A549 (cell line): ENCODE measurements at regions not wholly inside any gene's neighbourhood (a gene's known extent, or its start where the extent isn't known, plus 50 kb on each side); places are given as distances from the start of the nearest gene placed in this dataset.
A peak's percentile ranks its signal among the peaks of the same experiment; 100 is the strongest.

Experiments used
- ATAC-seq, 2 experiments: fragments of 200-7000 bp in 1 of 2; fragments of >200 bp in 1 of 2; cut with Nextera tagmentation in 1 of 2; cut with Tn5 transposase in 1 of 2; 3 replicates each; pipeline versions ENCODE4 v1.8.0 to v1.9.1; 2018 to 2020; ENCODE audit warnings: mild to moderate bottlenecking in 1 of 2, moderate library complexity in 1 of 2
- CTCF ChIA-PET: fragments of 300-600 bp; sonication (Branson Sonifier 250); formaldehyde crosslinking; extraction: SDS; loops from one replicate; lab custom pipeline; 2021; ENCODE audit warnings: antibody characterized with exemption, inconsistent platforms; lab: Yijun Ruan, JAX
- POLR2A ChIA-PET: fragments of 350-600 bp; formaldehyde crosslinking; extraction: SDS; loops from one replicate; lab custom pipeline; 2021; ENCODE audit warnings: antibody characterized with exemption, inconsistent platforms; lab: Yijun Ruan, JAX
- DNase-seq, 2 experiments: peaks; one replicate each; pipeline versions ENCODE4 v3.0.0 to v3.0.0-alpha.2; 2011 to 2016; ENCODE audit warnings: low read depth in 1 of 2, low spot score in 1 of 2
- FAIRE-seq: peaks from 2 replicates; lab custom pipeline; 2011; peaks lifted over from hg19 to GRCh38; lab: Jason Lieb, UNC
- H3K27ac ChIP-seq, 2 experiments: fragments of >200 bp; sonication (Bioruptor Twin); formaldehyde crosslinking; 3 replicates each; pipeline ENCODE4 v1.5.1; 2016 to 2017
- H3K4me1 ChIP-seq: fragments of >200 bp; sonication (Bioruptor Twin); formaldehyde crosslinking; 3 replicates; pipeline ENCODE4 v1.6.1; 2016
- H3K4me2 ChIP-seq: fragments of >200 bp; sonication (Bioruptor Twin); formaldehyde crosslinking; 3 replicates; pipeline ENCODE4 v1.6.1; 2016
- H3K4me3 ChIP-seq: fragments of >200 bp; sonication (Bioruptor Twin); formaldehyde crosslinking; 3 replicates; pipeline ENCODE4 v1.5.1; 2016
- H3K9me3 ChIP-seq: fragments of >200 bp; sonication (Bioruptor Twin); formaldehyde crosslinking; 3 replicates; pipeline ENCODE4 v1.6.1; 2016
- BHLHE40 ChIP-seq: IDR thresholded peaks from 2 replicates; pipeline ENCODE4 v1.6.1; 2012; ENCODE audit warnings: low read depth, low read length, inconsistent platforms
- CBX2 ChIP-seq: fragments of 200-600 bp; sonication (generic); IDR thresholded peaks from 2 replicates; pipeline ENCODE4 v1.6.1; 2016; ENCODE audit warnings: low read depth, mild to moderate bottlenecking, borderline replicate concordance
- CBX8 ChIP-seq: fragments of 200-600 bp; sonication (generic); IDR thresholded peaks from 2 replicates; pipeline ENCODE4 v1.6.1; 2016
- CEBPB ChIP-seq, 2 experiments: fragments of >200 bp in 1 of 2; sonication (Bioruptor Twin) in 1 of 2; formaldehyde crosslinking in 1 of 2; IDR thresholded peaks; 2 replicates each; pipeline ENCODE4 v1.6.1; 2012 to 2016
- EHF ChIP-seq: fragments of 250-450 bp; sonication (Bioruptor Pico); IDR thresholded peaks from 2 replicates; pipeline ENCODE4 v1.5.0; 2020; ENCODE audit warnings: mild to moderate bottlenecking
- EP300 ChIP-seq, 2 experiments: fragments of >200 bp; sonication (Bioruptor Twin); formaldehyde crosslinking; IDR thresholded peaks; 2 replicates in 1 of 2; 3 replicates in 1 of 2; pipeline ENCODE4 v1.6.1; 2016 to 2017
- ESRRA ChIP-seq: fragments of 150-350 bp; IDR thresholded peaks from 2 replicates; pipeline ENCODE4 v1.6.1; 2014; ENCODE audit warnings: mild to moderate bottlenecking, low read length, borderline replicate concordance
- FOSB ChIP-seq: fragments of 250-450 bp; sonication (Bioruptor Pico); IDR thresholded peaks from 2 replicates; pipeline ENCODE4 v1.5.0; 2020; ENCODE audit warnings: mild to moderate bottlenecking, moderate library complexity
- FOSL2 ChIP-seq, 2 experiments: fragments of 450-650 bp in 1 of 2; fragments of >200 bp in 1 of 2; sonication (Bioruptor Twin) in 1 of 2; formaldehyde crosslinking; IDR thresholded peaks; 2 replicates each; pipeline versions ENCODE4 v1.5.0 to v1.6.1; 2016 to 2020; ENCODE audit warnings: mild to moderate bottlenecking in 1 of 2, moderate library complexity in 1 of 2
- GATA3 ChIP-seq: IDR thresholded peaks from 2 replicates; pipeline ENCODE4 v1.6.1; 2012; ENCODE audit warnings: borderline replicate concordance
- HDAC2 ChIP-seq: fragments of 200-600 bp; sonication (generic); IDR thresholded peaks from 2 replicates; pipeline ENCODE4 v1.6.1; 2016
- HOXA7 ChIP-seq: fragments of 250-450 bp; sonication (Bioruptor Pico); IDR thresholded peaks from 2 replicates; pipeline ENCODE4 v1.5.0; 2020; ENCODE audit warnings: mild to moderate bottlenecking, moderate library complexity
- HOXB5 ChIP-seq: fragments of 250-450 bp; sonication (Bioruptor Pico); IDR thresholded peaks from 2 replicates; pipeline ENCODE4 v1.5.0; 2020; ENCODE audit warnings: mild to moderate bottlenecking, moderate library complexity
- JUN ChIP-seq, 2 experiments: fragments of >200 bp; sonication (Bioruptor Twin); formaldehyde crosslinking; IDR thresholded peaks; 2 replicates in 1 of 2; 3 replicates in 1 of 2; pipeline ENCODE4 v1.6.1; 2016 to 2017
- JUNB ChIP-seq: fragments of >200 bp; sonication (Bioruptor Twin); formaldehyde crosslinking; IDR thresholded peaks from 2 replicates; pipeline ENCODE4 v1.6.1; 2016
- KDM1A ChIP-seq: fragments of 200-600 bp; sonication (generic); IDR thresholded peaks from 2 replicates; pipeline ENCODE4 v1.6.1; 2016; ENCODE audit warnings: low read depth, mild to moderate bottlenecking
- MAFK ChIP-seq: fragments of 450-650 bp; IDR thresholded peaks from 2 replicates; pipeline ENCODE4 v1.6.1; 2014; ENCODE audit not compliant: partially characterized antibody
- MAZ ChIP-seq: fragments of 150-350 bp; IDR thresholded peaks from 2 replicates; pipeline ENCODE4 v1.6.1; 2014; ENCODE audit warnings: antibody characterized with exemption, low read depth, low read length, borderline replicate concordance
- MYC ChIP-seq: IDR thresholded peaks from 2 replicates; pipeline ENCODE4 v1.6.1; 2012; ENCODE audit warnings: mild to moderate bottlenecking, inconsistent platforms, low read length, improper control_type of control experiment, borderline replicate concordance
- NFE2L2 ChIP-seq: fragments of 150-350 bp; conservative IDR thresholded peaks from 2 replicates; pipeline ENCODE4 v1.6.1; 2014; ENCODE audit warnings: low read length
- NR3C1 ChIP-seq: fragments of >200 bp; sonication (Bioruptor Twin); formaldehyde crosslinking; IDR thresholded peaks from 3 replicates; pipeline ENCODE4 v1.6.1; 2017
- POLR2A ChIP-seq: IDR thresholded peaks from 2 replicates; pipeline ENCODE4 v1.6.1; 2012; ENCODE audit warnings: mild to moderate bottlenecking, low read length
- RARB ChIP-seq: fragments of 250-450 bp; sonication (Bioruptor Pico); IDR thresholded peaks from 2 replicates; pipeline ENCODE4 v1.8.0; 2021; ENCODE audit warnings: mild to moderate bottlenecking, moderate library complexity
- RCOR1 ChIP-seq: fragments of 150-350 bp; IDR thresholded peaks from 2 replicates; pipeline ENCODE4 v1.6.1; 2014; ENCODE audit warnings: antibody characterized with exemption, low read length, low read depth
- SMC3 ChIP-seq: fragments of >200 bp; sonication (Bioruptor Twin); formaldehyde crosslinking; IDR thresholded peaks from 3 replicates; pipeline ENCODE4 v1.6.1; 2018; ENCODE audit warnings: inconsistent platforms
- ZC3H11A ChIP-seq: fragments of 450-650 bp; IDR thresholded peaks from 2 replicates; pipeline ENCODE4 v1.6.1; 2014; ENCODE audit warnings: antibody characterized with exemption, mild to moderate bottlenecking
- ZFP36 ChIP-seq: fragments of 450-650 bp; IDR thresholded peaks from 2 replicates; pipeline ENCODE4 v1.6.1; 2014; ENCODE audit warnings: borderline replicate concordance; ENCODE audit not compliant: partially characterized antibody
- ZNF302 ChIP-seq: fragments of 250-450 bp; sonication (Bioruptor Pico); IDR thresholded peaks from 2 replicates; pipeline ENCODE4 v1.9.0; 2021; ENCODE audit warnings: inconsistent platforms, mild to moderate bottlenecking, moderate library complexity
- WGBS: methylation state at CpG from one replicate; pipeline ENCODE4 v1.1.6; 2017; ENCODE audit errors: missing lambda C conversion rate; 5-methylcytosine and 5-hydroxymethylcytosine counted together
- TF ChIP-seq, protein P1 (sequence below): fragments of >200 bp; sonication (Bioruptor Twin); formaldehyde crosslinking; IDR thresholded peaks from 3 replicates; pipeline ENCODE4 v1.5.1; 2016
- TF ChIP-seq, protein P2 (sequence below): fragments of >200 bp; sonication (Bioruptor Twin); formaldehyde crosslinking; IDR thresholded peaks from 3 replicates; pipeline ENCODE4 v1.6.1; 2016
- TF ChIP-seq, protein P3 (sequence below): fragments of 250-450 bp; sonication (Bioruptor Pico); IDR thresholded peaks from 2 replicates; pipeline ENCODE4 v1.5.0; 2021; ENCODE audit warnings: mild to moderate bottlenecking, moderate library complexity, borderline replicate concordance
- TF ChIP-seq, protein P4 (sequence below): fragments of >200 bp; sonication (Bioruptor Twin); formaldehyde crosslinking; IDR thresholded peaks from 2 replicates; pipeline ENCODE4 v1.6.1; 2016
- TF ChIP-seq, protein P5 (sequence below): fragments of 250-450 bp; sonication (Bioruptor Pico); IDR thresholded peaks from 2 replicates; pipeline ENCODE4 v1.5.0; 2020; ENCODE audit warnings: low read depth, mild to moderate bottlenecking, moderate library complexity
- TF ChIP-seq, protein P6 (sequence below): IDR thresholded peaks from 2 replicates; pipeline ENCODE4 v1.6.1; 2012

DNA sequence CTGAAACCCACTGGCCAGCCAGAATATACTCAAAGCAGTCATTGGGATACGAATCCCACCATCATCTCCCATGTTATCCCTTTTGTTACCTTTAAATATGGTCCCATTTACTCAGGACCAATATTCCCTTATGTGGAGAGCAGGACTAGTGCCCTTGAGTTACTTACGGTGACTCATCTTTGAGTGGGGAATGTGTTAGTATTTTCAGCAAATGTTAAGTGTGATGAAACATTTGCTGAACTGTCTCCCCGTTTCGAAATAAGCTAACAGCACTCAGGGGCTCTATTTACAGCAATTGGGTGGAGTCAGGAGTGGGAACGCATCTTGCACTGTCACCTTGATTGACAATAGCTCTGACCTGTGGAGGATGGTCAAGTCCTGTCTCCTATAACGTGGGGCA, 67.4 kb downstream of the CTSL start:
- Histone ChIP-seq H3K4me1 (peaks cover 46% of the 10 kb centered on the region), H3K4me3 (peak overlapping the region; percentile 28), H3K4me2 (peak overlapping the region; percentile 92), H3K9me3 (no peaks in the 10 kb centered on the region), H3K27ac (peak overlapping the region; percentile 92 to 94)
- DNase-seq (peak; percentile 72 to 93), FAIRE-seq (peak; percentile 77), ATAC-seq (peak; percentile 88 to 95)
- ChIA-PET CTCF (interaction anchor here (0.6 to 15.5 kb wide), 10 partner anchors 9 to 649 kb away, joined by 3 to 150 read pairs (median 4); no protein-coding TSS in a partner anchor), POLR2A (interaction anchor here (1.3 to 2.0 kb wide), 7 partner anchors 22 to 181 kb away, joined by 4 to 51 read pairs (median 5); partner anchors contain the start of genes CDK20 and CTSL)
- 6% methylated on average over 6 of the region's 6 CpGs for WGBS
- TF ChIP-seq MAFK: peak; percentile 48
- TF ChIP-seq ZNF302 (CRISPR knock-in tag): no peak
- TF ChIP-seq, protein P1, sequence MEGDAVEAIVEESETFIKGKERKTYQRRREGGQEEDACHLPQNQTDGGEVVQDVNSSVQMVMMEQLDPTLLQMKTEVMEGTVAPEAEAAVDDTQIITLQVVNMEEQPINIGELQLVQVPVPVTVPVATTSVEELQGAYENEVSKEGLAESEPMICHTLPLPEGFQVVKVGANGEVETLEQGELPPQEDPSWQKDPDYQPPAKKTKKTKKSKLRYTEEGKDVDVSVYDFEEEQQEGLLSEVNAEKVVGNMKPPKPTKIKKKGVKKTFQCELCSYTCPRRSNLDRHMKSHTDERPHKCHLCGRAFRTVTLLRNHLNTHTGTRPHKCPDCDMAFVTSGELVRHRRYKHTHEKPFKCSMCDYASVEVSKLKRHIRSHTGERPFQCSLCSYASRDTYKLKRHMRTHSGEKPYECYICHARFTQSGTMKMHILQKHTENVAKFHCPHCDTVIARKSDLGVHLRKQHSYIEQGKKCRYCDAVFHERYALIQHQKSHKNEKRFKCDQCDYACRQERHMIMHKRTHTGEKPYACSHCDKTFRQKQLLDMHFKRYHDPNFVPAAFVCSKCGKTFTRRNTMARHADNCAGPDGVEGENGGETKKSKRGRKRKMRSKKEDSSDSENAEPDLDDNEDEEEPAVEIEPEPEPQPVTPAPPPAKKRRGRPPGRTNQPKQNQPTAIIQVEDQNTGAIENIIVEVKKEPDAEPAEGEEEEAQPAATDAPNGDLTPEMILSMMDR: no peak
- TF ChIP-seq CEBPB (IDR thresholded peaks at IDR 0.05): peak; percentile 95 to 97
- TF ChIP-seq MYC: no peak
- no peak for TF ChIP-seq CBX8
- TF ChIP-seq, protein P2, sequence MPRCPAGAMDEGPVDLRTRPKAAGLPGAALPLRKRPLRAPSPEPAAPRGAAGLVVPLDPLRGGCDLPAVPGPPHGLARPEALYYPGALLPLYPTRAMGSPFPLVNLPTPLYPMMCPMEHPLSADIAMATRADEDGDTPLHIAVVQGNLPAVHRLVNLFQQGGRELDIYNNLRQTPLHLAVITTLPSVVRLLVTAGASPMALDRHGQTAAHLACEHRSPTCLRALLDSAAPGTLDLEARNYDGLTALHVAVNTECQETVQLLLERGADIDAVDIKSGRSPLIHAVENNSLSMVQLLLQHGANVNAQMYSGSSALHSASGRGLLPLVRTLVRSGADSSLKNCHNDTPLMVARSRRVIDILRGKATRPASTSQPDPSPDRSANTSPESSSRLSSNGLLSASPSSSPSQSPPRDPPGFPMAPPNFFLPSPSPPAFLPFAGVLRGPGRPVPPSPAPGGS: 0 out of 3 replicates have a peak, but pooled peaks have one; percentile 41
- peak; percentile 78 to 79; a peak in 3 of 5 replicates for TF ChIP-seq EP300 (IDR thresholded peaks at IDR 0.05)
- TF ChIP-seq ZFP36: peak; percentile 3
- TF ChIP-seq, protein P3, sequence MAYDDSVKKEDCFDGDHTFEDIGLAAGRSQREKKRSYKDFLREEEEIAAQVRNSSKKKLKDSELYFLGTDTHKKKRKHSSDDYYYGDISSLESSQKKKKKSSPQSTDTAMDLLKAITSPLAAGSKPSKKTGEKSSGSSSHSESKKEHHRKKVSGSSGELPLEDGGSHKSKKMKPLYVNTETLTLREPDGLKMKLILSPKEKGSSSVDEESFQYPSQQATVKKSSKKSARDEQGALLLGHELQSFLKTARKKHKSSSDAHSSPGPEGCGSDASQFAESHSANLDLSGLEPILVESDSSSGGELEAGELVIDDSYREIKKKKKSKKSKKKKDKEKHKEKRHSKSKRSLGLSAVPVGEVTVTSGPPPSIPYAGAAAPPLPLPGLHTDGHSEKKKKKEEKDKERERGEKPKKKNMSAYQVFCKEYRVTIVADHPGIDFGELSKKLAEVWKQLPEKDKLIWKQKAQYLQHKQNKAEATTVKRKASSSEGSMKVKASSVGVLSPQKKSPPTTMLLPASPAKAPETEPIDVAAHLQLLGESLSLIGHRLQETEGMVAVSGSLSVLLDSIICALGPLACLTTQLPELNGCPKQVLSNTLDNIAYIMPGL: no peak
- no peak; the same call in 1 of the 2 replicates for TF ChIP-seq HOXA7 (CRISPR knock-in tag)
- TF ChIP-seq GATA3: peak; percentile 46; the same call in 1 of the 2 replicates
- no peak for TF ChIP-seq NR3C1
- TF ChIP-seq NFE2L2: no peak
- TF ChIP-seq KDM1A: no peak
- TF ChIP-seq ESRRA: 0 out of 2 replicates have a peak, but pooled peaks have one; percentile 46
- TF ChIP-seq EHF (CRISPR knock-in tag): no peak
- TF ChIP-seq, protein P4, sequence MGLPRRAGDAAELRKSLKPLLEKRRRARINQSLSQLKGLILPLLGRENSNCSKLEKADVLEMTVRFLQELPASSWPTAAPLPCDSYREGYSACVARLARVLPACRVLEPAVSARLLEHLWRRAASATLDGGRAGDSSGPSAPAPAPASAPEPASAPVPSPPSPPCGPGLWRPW: peak; percentile 92
- no peak for TF ChIP-seq HDAC2
- peak; percentile 87 for TF ChIP-seq JUNB
- no peak for TF ChIP-seq HOXB5 (CRISPR knock-in tag)
- no peak for TF ChIP-seq POLR2A
- no peak for TF ChIP-seq CBX2
- no peak for TF ChIP-seq BHLHE40
- TF ChIP-seq, protein P5, sequence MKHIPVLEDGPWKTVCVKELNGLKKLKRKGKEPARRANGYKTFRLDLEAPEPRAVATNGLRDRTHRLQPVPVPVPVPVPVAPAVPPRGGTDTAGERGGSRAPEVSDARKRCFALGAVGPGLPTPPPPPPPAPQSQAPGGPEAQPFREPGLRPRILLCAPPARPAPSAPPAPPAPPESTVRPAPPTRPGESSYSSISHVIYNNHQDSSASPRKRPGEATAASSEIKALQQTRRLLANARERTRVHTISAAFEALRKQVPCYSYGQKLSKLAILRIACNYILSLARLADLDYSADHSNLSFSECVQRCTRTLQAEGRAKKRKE (CRISPR knock-in tag): no peak
- 0 out of 2 replicates have a peak, but pooled peaks have one; percentile 25 for TF ChIP-seq RARB (CRISPR knock-in tag)
- TF ChIP-seq SMC3: peak; percentile 22; the same call in 1 of the 3 replicates
- no peak for TF ChIP-seq ZC3H11A
- TF ChIP-seq MAZ: no peak
- peak; percentile 80 to 90; a peak in 4 of 5 replicates for TF ChIP-seq JUN (IDR thresholded peaks at IDR 0.05)
- TF ChIP-seq, protein P6, sequence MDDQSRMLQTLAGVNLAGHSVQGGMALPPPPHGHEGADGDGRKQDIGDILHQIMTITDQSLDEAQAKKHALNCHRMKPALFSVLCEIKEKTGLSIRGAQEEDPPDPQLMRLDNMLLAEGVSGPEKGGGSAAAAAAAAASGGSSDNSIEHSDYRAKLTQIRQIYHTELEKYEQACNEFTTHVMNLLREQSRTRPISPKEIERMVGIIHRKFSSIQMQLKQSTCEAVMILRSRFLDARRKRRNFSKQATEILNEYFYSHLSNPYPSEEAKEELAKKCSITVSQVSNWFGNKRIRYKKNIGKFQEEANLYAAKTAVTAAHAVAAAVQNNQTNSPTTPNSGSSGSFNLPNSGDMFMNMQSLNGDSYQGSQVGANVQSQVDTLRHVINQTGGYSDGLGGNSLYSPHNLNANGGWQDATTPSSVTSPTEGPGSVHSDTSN: no peak
- TF ChIP-seq FOSB (CRISPR knock-in tag): 0 out of 2 replicates have a peak, but pooled peaks have one; percentile 11
- TF ChIP-seq FOSL2 (IDR thresholded peaks at IDR 0.05): peak; percentile 94
- peak; percentile 99 for TF ChIP-seq FOSL2 (CRISPR knock-in tag; IDR thresholded peaks at IDR 0.05)
- TF ChIP-seq RCOR1: no peak
